OCI-LY1 (cell line): ENCODE measurements at regions not wholly inside any gene's neighbourhood (a gene's known extent, or its start where the extent isn't known, plus 50 kb on each side); places are given as distances from the start of the nearest gene placed in this dataset.

Source experiments
- EZH2 ChIP-seq: fragments of 200-600 bp; sonication (generic), shearing (Covaris generic); IDR thresholded peaks from 2 replicates; pipeline ENCODE4 v1.8.0; 2017; ENCODE audit warnings: borderline replicate concordance, mixed run types, mild to moderate bottlenecking, antibody characterized with exemption, low read length, moderate library complexity, mixed read lengths
- TF ChIP-seq, protein P1 (sequence below): fragments of 200-600 bp; sonication (generic), shearing (Covaris generic); IDR thresholded peaks from 2 replicates; pipeline ENCODE4 v1.5.1; 2017; ENCODE audit warnings: mild to moderate bottlenecking, antibody characterized with exemption, low read length, moderate library complexity, mixed read lengths

DNA sequence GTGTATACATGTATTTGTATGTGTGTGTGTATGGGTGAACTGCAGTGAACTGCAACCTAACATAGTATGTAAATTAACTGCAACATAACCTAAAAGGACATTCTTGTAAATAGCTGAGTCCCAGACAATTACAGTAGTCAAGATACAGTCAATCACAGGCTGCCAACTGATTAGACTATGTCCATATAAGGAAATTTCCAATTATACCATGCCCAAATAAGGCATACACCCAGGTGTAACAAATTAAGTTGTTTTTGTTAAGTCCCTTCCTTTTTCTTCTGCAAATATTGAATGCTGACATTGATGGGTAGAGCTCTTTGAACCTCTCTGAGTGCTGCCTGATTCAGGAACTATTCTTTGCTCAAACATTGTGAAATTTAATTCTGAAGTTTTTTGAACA, 594.6 kb upstream of the FAM174A start:
- TF ChIP-seq, protein P1, sequence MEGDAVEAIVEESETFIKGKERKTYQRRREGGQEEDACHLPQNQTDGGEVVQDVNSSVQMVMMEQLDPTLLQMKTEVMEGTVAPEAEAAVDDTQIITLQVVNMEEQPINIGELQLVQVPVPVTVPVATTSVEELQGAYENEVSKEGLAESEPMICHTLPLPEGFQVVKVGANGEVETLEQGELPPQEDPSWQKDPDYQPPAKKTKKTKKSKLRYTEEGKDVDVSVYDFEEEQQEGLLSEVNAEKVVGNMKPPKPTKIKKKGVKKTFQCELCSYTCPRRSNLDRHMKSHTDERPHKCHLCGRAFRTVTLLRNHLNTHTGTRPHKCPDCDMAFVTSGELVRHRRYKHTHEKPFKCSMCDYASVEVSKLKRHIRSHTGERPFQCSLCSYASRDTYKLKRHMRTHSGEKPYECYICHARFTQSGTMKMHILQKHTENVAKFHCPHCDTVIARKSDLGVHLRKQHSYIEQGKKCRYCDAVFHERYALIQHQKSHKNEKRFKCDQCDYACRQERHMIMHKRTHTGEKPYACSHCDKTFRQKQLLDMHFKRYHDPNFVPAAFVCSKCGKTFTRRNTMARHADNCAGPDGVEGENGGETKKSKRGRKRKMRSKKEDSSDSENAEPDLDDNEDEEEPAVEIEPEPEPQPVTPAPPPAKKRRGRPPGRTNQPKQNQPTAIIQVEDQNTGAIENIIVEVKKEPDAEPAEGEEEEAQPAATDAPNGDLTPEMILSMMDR, result no peak
- no peak for TF ChIP-seq EZH2
